GM12878 (cell line): ENCODE measurements at regions not wholly inside any gene's neighbourhood (a gene's known extent, or its start where the extent isn't known, plus 50 kb on each side); places are given as distances from the start of the nearest gene placed in this dataset.

Source experiments
- BCL11A ChIP-seq: IDR thresholded peaks from 2 replicates; pipeline ENCODE4 v1.6.1; 2011; ENCODE audit warnings: low read depth, low read length
- BHLHE40 ChIP-seq, 2 experiments: fragments of 450-650 bp in 1 of 2; IDR thresholded peaks; 2 replicates each; pipeline ENCODE4 v1.6.1; 2011 to 2017; ENCODE audit warnings: low read depth in 2 of 2, borderline replicate concordance in 1 of 2, improper control_type of control experiment in 1 of 2, low read length in 1 of 2, mild to moderate bottlenecking in 1 of 2
- CBX3 ChIP-seq: fragments of 200-600 bp; sonication (generic); IDR thresholded peaks from 2 replicates; pipeline ENCODE4 v1.6.1; 2016; ENCODE audit warnings: low read depth, borderline replicate concordance
- HDGF ChIP-seq: fragments of 450-650 bp; IDR thresholded peaks from 2 replicates; pipeline ENCODE4 v1.6.1; 2016; ENCODE audit warnings: antibody characterized with exemption
- KAT2A ChIP-seq: conservative IDR thresholded peaks from 2 replicates; pipeline ENCODE4 v1.6.1; 2011; ENCODE audit warnings: low read depth, low read length; ENCODE audit not compliant: control insufficient read depth
- RFX5 ChIP-seq: IDR thresholded peaks from 2 replicates; pipeline ENCODE4 v1.6.1; 2011; ENCODE audit warnings: low read depth, low read length, improper control_type of control experiment
- TBL1XR1 ChIP-seq: IDR thresholded peaks from 2 replicates; pipeline ENCODE4 v1.6.1; 2012; ENCODE audit warnings: low read depth, low read length, improper control_type of control experiment
- ZNF274 ChIP-seq: IDR thresholded peaks from one replicate; pipeline ENCODE4 v1.8.0; 2011; ENCODE audit not compliant: insufficient read length, insufficient read depth
- TF ChIP-seq, protein P1 (sequence below): fragments of 450-650 bp; IDR thresholded peaks from 2 replicates; pipeline ENCODE4 v1.6.1; 2018; ENCODE audit warnings: borderline replicate concordance, mild to moderate bottlenecking; ENCODE audit not compliant: partially characterized antibody
- TF ChIP-seq, protein P2 (sequence below): fragments of 450-650 bp; IDR thresholded peaks from 2 replicates; pipeline ENCODE4 v1.6.1; 2017; ENCODE audit warnings: mild to moderate bottlenecking, moderate library complexity
- TF ChIP-seq, protein P3 (sequence below): IDR thresholded peaks from 2 replicates; pipeline ENCODE4 v1.6.1; 2012; ENCODE audit warnings: low read depth, low read length, improper control_type of control experiment
- TF ChIP-seq, protein P4 (sequence below): fragments of 450-650 bp; IDR thresholded peaks from 2 replicates; pipeline ENCODE4 v1.6.1; 2016; ENCODE audit warnings: mild to moderate bottlenecking
- TF ChIP-seq, protein P5 (sequence below): fragments of 450-650 bp; IDR thresholded peaks from 2 replicates; pipeline ENCODE4 v1.6.1; 2017; ENCODE audit warnings: borderline replicate concordance
- TF ChIP-seq, protein P6 (sequence below): fragments of 450-650 bp; IDR thresholded peaks from 2 replicates; pipeline ENCODE4 v1.6.1; 2017; ENCODE audit warnings: mild to moderate bottlenecking, low read depth, inconsistent platforms; ENCODE audit not compliant: poor library complexity, severe bottlenecking

DNA sequence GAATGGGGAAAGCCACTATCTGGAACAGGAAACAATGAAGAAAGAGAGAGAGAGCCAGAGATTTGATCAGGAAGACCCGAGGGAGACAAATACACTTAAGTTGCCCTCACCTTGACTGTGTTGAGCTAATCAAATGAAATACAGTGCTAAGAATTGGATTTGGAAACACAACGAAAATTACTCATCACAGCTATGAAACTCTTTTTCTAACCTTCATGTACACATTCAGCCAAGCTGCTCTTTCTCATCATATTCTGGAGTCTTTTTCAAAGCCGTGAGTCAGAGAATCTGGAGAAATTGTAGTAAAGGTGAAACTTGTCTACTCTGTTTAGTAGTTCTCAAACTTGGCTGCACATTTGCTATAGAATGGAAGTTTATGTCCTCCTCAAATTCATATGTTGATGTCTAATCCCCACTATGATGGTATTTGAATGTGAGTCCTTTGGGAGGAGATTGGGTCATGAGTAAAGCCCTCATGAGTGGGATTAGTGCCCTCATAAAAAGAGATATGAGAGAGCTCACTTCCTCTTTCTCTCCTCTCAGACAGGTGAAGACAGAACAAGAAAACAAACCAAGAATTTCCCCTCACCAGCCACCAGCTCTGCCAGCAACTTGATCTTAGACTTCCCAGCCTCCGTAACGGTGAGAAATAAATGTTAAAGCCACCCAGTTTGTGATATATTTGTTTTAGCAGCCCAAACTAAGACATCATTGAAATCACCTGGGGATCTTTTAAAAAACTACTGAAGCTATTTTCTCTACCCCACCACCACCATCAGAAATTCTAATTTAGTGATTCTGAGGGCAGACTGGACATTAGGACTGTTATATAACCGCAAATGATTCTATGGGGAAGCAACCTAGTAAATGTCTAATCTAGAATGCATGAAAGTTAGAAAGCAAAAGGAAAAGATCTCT, 143.6 kb upstream of the GRM7 start (continued):
- TF ChIP-seq, protein P1, sequence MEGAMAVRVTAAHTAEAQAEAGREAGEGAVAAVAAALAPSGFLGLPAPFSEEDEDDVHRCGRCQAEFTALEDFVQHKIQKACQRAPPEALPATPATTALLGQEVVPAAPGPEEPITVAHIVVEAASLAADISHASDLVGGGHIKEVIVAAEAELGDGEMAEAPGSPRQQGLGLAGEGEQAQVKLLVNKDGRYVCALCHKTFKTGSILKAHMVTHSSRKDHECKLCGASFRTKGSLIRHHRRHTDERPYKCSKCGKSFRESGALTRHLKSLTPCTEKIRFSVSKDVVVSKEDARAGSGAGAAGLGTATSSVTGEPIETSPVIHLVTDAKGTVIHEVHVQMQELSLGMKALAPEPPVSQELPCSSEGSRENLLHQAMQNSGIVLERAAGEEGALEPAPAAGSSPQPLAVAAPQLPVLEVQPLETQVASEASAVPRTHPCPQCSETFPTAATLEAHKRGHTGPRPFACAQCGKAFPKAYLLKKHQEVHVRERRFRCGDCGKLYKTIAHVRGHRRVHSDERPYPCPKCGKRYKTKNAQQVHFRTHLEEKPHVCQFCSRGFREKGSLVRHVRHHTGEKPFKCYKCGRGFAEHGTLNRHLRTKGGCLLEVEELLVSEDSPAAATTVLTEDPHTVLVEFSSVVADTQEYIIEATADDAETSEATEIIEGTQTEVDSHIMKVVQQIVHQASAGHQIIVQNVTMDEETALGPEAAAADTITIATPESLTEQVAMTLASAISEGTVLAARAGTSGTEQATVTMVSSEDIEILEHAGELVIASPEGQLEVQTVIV: no peak
- TF ChIP-seq HDGF: no peak
- TF ChIP-seq, protein P2, sequence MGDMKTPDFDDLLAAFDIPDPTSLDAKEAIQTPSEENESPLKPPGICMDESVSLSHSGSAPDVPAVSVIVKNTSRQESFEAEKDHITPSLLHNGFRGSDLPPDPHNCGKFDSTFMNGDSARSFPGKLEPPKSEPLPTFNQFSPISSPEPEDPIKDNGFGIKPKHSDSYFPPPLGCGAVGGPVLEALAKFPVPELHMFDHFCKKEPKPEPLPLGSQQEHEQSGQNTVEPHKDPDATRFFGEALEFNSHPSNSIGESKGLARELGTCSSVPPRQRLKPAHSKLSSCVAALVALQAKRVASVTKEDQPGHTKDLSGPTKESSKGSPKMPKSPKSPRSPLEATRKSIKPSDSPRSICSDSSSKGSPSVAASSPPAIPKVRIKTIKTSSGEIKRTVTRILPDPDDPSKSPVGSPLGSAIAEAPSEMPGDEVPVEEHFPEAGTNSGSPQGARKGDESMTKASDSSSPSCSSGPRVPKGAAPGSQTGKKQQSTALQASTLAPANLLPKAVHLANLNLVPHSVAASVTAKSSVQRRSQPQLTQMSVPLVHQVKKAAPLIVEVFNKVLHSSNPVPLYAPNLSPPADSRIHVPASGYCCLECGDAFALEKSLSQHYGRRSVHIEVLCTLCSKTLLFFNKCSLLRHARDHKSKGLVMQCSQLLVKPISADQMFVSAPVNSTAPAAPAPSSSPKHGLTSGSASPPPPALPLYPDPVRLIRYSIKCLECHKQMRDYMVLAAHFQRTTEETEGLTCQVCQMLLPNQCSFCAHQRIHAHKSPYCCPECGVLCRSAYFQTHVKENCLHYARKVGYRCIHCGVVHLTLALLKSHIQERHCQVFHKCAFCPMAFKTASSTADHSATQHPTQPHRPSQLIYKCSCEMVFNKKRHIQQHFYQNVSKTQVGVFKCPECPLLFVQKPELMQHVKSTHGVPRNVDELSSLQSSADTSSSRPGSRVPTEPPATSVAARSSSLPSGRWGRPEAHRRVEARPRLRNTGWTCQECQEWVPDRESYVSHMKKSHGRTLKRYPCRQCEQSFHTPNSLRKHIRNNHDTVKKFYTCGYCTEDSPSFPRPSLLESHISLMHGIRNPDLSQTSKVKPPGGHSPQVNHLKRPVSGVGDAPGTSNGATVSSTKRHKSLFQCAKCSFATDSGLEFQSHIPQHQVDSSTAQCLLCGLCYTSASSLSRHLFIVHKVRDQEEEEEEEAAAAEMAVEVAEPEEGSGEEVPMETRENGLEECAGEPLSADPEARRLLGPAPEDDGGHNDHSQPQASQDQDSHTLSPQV: no peak
- TF ChIP-seq KAT2A: no peak
- no peak for TF ChIP-seq CBX3
- TF ChIP-seq, protein P3, sequence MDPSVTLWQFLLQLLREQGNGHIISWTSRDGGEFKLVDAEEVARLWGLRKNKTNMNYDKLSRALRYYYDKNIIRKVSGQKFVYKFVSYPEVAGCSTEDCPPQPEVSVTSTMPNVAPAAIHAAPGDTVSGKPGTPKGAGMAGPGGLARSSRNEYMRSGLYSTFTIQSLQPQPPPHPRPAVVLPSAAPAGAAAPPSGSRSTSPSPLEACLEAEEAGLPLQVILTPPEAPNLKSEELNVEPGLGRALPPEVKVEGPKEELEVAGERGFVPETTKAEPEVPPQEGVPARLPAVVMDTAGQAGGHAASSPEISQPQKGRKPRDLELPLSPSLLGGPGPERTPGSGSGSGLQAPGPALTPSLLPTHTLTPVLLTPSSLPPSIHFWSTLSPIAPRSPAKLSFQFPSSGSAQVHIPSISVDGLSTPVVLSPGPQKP: no peak
- TF ChIP-seq BHLHE40 (IDR thresholded peaks at IDR 0.05; ENCODE audit: borderline replicate concordance in 1 of 2, low read depth in 2 of 2, low read length in 1 of 2): peak in 1 of 2 experiments; percentile 69; a peak in 2 of 4 replicates
- TF ChIP-seq, protein P4, sequence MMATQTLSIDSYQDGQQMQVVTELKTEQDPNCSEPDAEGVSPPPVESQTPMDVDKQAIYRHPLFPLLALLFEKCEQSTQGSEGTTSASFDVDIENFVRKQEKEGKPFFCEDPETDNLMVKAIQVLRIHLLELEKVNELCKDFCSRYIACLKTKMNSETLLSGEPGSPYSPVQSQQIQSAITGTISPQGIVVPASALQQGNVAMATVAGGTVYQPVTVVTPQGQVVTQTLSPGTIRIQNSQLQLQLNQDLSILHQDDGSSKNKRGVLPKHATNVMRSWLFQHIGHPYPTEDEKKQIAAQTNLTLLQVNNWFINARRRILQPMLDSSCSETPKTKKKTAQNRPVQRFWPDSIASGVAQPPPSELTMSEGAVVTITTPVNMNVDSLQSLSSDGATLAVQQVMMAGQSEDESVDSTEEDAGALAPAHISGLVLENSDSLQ: no peak
- TF ChIP-seq ZNF274: no peak
- TF ChIP-seq, protein P5, sequence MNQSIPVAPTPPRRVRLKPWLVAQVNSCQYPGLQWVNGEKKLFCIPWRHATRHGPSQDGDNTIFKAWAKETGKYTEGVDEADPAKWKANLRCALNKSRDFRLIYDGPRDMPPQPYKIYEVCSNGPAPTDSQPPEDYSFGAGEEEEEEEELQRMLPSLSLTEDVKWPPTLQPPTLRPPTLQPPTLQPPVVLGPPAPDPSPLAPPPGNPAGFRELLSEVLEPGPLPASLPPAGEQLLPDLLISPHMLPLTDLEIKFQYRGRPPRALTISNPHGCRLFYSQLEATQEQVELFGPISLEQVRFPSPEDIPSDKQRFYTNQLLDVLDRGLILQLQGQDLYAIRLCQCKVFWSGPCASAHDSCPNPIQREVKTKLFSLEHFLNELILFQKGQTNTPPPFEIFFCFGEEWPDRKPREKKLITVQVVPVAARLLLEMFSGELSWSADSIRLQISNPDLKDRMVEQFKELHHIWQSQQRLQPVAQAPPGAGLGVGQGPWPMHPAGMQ: no peak
- peak; percentile 91 for TF ChIP-seq BCL11A
- no peak for TF ChIP-seq RFX5
- TF ChIP-seq TBL1XR1: peak; percentile 56; the same call in 1 of the 2 replicates
- TF ChIP-seq, protein P6, sequence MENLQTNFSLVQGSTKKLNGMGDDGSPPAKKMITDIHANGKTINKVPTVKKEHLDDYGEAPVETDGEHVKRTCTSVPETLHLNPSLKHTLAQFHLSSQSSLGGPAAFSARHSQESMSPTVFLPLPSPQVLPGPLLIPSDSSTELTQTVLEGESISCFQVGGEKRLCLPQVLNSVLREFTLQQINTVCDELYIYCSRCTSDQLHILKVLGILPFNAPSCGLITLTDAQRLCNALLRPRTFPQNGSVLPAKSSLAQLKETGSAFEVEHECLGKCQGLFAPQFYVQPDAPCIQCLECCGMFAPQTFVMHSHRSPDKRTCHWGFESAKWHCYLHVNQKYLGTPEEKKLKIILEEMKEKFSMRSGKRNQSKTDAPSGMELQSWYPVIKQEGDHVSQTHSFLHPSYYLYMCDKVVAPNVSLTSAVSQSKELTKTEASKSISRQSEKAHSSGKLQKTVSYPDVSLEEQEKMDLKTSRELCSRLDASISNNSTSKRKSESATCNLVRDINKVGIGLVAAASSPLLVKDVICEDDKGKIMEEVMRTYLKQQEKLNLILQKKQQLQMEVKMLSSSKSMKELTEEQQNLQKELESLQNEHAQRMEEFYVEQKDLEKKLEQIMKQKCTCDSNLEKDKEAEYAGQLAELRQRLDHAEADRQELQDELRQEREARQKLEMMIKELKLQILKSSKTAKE: peak; percentile 92
